Right kidney (tissue), 1 donor: ENCODE measurements at regions not wholly inside any gene's neighbourhood (a gene's known extent, or its start where the extent isn't known, plus 50 kb on each side); places are given as distances from the start of the nearest gene placed in this dataset.

Experiments used
- DNase-seq: peaks from one replicate; pipeline ENCODE4 v3.0.0-alpha.2; 2016

- no peak for DNase-seq
Observed at GRCh38 chr6:11292594-11293236, 60.2 kb upstream of the NEDD9 start.

- DNase-seq, result no peak
Observed at GRCh38 chr6:11292091-11292490, 59.6 kb upstream of the NEDD9 start.

- no peak for DNase-seq
Observed at GRCh38 chr6:11291582-11291981, 59.1 kb upstream of the NEDD9 start.

- no peak for DNase-seq
Observed at GRCh38 chr6:11290027-11290426, 57.6 kb upstream of the NEDD9 start.

- DNase-seq, result no peak
Observed at GRCh38 chr6:11288065-11288464, 55.6 kb upstream of the NEDD9 start.

GRCh38 chr6:11284996-11285395 lies 52.5 kb upstream of the NEDD9 start:
- no peak for DNase-seq

GRCh38 chr6:11283629-11284028 lies 51.2 kb upstream of the NEDD9 start:
- DNase-seq, result no peak

- DNase-seq, result no peak
Observed at GRCh38 chr6:11282875-11283274, 50.4 kb upstream of the NEDD9 start.
